ENCODE measurements at regions not wholly inside any gene's neighbourhood (a gene's known extent, or its start where the extent isn't known, plus 50 kb on each side); places are given as distances from the start of the nearest gene placed in this dataset.

DNA sequence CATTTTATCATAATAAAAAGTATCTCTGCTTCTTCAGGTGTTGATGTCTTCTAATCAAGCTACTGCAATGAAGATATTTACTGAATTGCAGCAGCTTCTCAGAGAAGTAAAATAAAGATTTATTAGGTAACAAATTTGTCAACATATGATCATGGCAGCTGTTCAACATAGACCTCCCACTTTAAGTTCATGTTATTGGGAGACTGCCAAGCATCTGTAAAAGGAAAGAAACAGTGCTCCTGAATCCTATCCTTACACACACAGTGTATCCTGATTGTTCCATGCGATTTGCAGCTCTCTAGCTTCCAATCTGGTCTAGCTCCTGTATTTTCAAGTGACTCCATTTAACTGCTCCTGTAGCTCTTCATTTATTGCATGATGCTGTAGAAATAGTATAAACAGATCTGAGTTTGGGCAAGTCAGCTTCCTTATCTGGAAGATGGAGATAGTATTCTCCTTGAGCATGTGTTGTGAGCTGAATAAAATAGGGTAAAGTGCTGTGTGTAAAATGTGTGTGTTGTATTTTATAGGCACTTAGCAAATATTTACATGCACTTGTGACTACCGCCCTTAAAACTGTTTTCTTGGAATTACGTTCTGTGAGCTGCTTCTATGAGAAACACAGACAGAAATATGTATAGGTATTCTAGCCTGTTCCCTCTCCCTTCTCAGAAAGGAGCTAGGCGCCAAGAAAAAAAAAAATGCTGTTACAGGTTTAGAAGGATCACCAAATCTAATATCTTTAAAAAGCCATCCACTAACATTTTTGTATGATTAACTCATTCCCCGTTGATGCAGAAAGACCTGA lies 290.6 kb downstream of the JRKL start:
- TF ChIP-seq, protein P1, sequence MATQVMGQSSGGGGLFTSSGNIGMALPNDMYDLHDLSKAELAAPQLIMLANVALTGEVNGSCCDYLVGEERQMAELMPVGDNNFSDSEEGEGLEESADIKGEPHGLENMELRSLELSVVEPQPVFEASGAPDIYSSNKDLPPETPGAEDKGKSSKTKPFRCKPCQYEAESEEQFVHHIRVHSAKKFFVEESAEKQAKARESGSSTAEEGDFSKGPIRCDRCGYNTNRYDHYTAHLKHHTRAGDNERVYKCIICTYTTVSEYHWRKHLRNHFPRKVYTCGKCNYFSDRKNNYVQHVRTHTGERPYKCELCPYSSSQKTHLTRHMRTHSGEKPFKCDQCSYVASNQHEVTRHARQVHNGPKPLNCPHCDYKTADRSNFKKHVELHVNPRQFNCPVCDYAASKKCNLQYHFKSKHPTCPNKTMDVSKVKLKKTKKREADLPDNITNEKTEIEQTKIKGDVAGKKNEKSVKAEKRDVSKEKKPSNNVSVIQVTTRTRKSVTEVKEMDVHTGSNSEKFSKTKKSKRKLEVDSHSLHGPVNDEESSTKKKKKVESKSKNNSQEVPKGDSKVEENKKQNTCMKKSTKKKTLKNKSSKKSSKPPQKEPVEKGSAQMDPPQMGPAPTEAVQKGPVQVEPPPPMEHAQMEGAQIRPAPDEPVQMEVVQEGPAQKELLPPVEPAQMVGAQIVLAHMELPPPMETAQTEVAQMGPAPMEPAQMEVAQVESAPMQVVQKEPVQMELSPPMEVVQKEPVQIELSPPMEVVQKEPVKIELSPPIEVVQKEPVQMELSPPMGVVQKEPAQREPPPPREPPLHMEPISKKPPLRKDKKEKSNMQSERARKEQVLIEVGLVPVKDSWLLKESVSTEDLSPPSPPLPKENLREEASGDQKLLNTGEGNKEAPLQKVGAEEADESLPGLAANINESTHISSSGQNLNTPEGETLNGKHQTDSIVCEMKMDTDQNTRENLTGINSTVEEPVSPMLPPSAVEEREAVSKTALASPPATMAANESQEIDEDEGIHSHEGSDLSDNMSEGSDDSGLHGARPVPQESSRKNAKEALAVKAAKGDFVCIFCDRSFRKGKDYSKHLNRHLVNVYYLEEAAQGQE (IDR thresholded peaks at IDR 0.05) = no peak
- TF ChIP-seq, protein P2, sequence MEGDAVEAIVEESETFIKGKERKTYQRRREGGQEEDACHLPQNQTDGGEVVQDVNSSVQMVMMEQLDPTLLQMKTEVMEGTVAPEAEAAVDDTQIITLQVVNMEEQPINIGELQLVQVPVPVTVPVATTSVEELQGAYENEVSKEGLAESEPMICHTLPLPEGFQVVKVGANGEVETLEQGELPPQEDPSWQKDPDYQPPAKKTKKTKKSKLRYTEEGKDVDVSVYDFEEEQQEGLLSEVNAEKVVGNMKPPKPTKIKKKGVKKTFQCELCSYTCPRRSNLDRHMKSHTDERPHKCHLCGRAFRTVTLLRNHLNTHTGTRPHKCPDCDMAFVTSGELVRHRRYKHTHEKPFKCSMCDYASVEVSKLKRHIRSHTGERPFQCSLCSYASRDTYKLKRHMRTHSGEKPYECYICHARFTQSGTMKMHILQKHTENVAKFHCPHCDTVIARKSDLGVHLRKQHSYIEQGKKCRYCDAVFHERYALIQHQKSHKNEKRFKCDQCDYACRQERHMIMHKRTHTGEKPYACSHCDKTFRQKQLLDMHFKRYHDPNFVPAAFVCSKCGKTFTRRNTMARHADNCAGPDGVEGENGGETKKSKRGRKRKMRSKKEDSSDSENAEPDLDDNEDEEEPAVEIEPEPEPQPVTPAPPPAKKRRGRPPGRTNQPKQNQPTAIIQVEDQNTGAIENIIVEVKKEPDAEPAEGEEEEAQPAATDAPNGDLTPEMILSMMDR (IDR thresholded peaks at IDR 0.05) = no peak
- TF ChIP-seq, protein P3, sequence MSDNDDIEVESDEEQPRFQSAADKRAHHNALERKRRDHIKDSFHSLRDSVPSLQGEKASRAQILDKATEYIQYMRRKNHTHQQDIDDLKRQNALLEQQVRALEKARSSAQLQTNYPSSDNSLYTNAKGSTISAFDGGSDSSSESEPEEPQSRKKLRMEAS (IDR thresholded peaks at IDR 0.05) = no peak

Measured in A549 (cell line).